DMS79 (cell line): ENCODE measurements at regions not wholly inside any gene's neighbourhood (a gene's known extent, or its start where the extent isn't known, plus 50 kb on each side); places are given as distances from the start of the nearest gene placed in this dataset.
A peak's percentile ranks its signal among the peaks of the same experiment; 100 is the strongest.

Experiments
- DNase-seq: peaks from one replicate; lab custom pipeline; 2025; lab: John Stamatoyannopoulos, UW

DNA sequence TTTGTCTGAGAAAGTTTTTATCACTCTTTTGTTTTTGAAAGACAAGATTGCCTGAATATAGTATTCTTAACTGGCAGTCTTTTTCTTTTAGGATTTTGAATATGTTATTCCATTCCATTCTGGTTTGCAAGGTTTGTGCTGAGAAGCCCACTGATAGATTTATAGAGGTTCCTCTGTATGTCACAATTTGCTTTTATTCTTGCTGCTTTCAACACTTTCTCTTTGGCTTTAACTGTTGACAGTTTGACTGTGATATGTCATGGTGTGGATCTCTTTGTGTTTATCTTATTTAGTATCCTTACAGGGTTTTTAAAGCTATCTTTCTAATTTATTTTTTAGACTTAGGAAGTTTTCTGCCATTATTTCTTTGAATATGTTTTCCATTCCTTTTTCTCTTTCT, 331.2 kb upstream of the ATP11B start:
- DNase-seq: no peak

DNA sequence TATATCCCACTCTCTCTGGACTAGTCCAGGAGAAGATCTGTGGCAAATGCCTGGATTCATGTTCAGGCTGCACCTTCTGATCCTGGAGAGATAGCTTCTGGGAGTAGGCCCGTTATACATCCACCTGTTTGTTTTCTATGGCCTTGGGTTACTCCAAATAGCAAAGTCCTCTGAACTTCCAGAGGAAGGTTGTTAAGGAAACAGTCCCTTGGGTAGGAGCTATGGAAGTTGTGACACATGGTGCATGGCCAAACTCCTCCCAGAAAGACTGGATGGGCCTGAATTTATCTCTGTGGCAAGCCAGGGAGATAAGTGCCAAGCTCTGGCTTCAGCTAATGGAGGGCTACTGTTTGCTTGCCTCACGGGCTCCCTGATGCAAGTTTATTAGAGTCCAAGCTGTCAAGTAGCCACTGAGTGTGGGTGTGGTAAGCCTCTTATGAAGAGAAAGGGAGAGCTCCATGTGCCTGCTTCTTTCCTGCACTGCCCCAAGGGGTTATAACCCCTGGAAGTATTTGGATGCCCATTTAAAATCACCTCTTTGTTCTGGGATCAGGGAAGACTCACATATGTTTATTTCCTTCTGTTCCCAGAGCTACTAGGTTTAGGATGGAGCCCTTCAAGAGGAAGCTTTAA, 328.7 kb upstream of the ATP11B start:
- DNase-seq: peak; percentile 14

DNA sequence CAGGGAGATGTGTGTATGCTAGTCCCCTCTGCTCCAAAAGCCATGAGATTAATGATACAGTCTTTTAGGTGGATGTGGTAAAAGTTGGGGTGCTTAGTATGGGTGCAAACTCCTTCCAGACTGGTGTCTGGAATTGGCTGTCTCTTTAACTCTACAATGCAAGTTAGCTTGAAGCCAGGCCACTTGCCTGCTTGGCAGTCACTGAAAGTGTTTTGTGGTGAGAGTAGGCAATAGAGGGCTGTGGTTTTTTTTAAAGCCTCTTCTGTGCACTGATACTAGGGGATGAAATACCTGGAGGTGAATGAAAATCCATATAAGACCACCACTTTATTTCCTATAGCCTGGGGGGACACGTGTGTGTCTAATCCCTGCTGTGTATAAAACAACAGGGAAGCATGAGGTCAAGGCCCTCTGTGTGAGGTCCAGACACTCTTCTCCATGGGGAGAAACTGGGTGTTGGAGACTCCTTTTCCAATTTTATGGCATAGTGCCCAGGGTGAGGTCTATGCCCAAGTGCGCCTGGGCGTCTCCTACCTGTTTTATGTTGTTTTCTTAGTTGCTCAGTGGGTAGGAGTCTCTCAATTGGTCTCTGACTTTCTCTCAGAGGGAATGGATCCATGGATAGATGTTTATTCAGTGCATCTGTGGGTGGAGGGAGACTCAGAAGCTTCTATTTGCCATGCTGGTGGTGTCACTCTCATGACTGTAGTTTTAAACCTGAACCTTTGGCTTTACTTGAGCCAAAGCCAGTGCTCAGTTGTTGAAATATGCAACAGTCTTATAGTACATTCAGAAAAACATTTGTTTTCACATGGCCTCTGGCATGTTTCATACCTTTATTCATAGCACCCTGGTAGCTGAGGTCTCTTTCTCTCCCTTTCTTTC, 327.8 kb upstream of the ATP11B start:
- DNase-seq: peak; percentile 79

DNA sequence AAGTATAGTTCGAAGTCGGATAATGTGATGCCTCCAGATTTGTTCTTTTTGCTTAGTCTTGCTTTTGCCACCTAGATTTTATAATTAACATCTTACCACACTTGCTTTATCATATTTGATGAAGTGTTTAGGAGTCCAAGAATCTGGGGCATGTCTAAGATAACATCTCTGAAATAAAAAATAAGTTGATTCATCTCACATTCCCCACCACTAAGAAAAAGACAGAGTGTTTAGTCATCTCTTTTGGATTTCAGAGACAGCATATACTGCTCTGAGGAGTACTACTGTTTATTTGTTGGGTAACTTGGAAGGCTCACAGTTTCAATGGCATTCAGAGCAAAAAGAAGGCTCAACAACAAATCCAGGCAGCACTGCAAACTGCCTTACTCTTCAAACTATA, 324.2 kb upstream of the ATP11B start:
- no peak for DNase-seq

DNA sequence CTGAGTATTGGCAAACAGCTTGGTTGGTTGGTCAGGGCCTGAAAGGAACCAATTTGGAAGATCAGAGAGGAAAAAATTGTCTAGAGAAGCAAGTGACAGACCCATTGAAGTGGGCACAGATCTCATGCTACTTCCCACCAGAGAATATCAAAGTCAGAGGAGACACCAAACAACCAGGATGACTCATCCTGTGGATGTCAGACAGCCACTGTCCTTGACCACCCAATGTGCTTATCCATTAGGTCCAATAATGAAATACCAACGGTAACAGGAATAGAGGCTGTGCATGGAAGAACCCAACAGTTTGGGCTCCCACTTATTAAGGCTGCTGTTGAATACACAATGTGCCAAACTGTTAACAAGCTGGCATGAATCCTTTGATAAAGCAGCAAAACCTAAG, 323.1 kb upstream of the ATP11B start:
- DNase-seq: no peak

DNA sequence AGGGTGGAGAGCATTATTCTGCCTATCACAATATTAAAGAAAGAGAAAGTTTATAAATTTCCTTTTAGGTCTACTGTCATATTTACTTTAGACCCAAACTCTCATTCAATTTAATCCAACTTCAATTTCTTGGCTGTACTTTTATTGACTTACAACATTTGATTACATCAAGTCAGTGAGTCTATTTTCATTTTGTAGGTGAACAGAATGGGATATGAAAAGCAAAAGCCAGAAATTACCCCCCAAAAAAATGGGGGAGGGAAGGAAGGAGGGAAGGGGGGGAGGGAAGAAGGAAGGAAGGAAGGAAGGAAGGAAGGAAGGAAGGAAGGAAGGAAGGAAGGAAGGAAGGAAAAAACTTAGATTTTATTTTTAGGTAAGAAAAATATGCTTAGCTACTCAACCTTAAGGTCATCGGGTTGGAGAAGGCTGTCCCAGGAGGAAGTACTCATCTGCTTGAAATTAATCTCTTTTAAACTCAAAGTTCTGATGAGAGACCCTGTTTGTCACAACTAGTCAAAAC, 320.1 kb upstream of the ATP11B start:
- DNase-seq: no peak

DNA sequence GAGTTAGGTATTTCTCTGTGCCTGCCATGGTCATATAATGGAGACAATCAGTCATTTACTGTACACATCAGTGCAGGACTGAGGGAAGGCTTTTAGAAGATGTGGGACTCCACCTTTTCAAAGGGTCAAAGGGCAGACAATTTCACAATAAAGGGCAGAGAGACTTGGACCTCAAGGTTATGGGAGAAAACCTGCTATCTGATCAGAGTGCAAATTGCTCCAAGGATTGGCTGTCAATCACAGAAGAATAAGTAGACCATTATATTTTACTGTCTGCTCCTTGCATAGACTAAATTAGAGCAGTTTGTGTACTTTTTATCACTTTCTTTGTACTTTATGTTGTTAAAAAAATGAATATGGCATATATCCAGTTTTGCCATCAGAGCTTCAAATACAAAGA, 314.9 kb upstream of the ATP11B start:
- DNase-seq: no peak

DNA sequence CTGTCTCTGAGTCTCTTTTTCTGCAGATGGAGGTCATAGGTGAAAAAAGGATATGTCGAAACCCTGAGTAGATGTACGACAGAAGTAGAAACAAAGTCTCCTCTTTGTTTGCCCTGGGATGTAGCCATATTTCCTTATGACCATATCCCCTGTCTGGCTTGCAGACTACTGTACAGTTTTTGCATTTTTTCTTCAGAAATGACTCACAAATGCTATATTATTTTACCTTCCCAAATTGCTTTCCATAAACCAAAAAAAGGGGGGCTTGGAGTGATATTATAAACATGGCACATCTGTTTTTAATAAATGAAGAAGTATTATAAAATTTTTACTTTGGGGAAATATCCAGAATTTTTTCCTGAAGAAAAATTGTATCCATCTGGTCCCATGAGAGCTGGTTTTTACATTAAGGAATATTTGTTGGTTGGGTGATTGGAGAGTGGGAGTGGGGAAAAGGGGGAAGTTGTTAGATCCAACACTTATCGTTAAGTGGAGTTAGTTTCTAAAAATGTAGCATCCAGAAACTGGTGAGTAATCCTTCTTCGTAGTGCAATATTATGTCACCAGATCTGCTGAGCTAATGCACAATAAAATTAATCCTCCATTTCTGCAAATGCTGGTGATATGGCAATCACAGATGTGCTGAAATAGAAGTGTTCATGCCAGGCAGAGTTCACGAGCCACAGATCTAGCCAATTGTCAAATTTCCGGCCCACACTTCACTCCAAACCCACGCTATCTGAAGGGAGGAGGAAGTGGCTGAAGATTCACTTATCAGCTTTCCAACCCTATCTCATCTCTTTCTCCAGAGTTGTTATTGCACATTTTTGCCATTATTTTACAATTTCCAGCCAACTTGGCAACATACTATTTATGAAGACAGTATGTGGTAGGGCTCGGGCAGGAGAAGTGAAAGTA, 313.6 kb upstream of the ATP11B start:
- DNase-seq: no peak

DNA sequence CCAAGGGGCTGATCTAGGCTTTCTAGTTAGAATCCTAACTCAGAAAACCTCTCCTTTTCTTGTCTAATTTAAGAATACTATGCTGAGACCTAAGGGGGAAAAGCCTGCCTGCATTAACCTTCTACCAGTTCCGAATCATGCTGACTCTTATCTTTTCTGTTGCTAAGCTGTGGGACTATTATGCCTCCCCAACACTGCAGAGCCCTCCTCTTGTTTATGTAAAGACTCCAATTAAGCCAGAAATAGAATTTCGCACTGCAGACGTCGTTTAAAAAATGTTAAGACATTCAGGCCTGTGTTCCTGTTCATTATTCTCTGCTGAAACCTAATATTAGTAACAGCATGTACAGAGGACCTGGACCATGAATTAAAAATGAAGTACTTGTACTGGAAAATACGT, 310.6 kb upstream of the ATP11B start:
- DNase-seq: no peak

DNA sequence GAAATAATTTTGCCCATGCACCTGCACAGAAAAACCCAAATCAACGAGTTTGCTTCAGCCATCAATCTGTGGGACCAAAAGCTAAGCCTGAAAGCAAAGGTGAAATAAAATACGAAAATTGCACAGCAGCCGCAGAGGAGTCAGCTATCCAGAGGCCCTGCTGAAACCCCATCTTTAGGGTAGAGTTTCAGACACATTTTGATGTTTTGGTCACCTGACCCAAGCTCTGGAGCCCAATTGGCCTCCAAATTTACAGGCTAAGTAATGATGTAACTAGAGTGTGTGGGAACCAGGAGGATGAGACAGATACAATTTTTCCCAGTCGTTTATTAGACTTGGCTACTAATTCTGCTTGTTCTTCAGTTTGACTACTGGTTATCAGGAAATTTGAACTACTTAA, 308.6 kb upstream of the ATP11B start:
- DNase-seq: no peak

DNA sequence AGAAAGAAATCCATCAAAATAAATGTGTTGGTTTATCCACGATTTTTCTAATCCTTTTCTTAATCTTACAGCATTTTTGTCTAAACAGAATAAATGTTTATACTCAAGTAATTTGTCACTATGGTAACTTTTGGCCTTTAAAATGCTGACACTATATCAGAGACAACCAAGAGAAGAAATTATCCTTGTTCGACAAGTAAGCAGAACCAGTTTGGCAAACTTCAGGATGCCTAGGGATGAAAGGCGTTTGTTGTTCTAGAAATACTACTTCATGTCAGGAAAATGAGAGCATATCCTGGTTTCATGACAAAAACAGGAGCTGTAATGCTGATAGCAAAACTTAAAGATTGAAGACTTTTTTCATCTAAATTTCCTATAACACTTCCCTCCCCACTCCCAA, 308.0 kb upstream of the ATP11B start:
- no peak for DNase-seq

DNA sequence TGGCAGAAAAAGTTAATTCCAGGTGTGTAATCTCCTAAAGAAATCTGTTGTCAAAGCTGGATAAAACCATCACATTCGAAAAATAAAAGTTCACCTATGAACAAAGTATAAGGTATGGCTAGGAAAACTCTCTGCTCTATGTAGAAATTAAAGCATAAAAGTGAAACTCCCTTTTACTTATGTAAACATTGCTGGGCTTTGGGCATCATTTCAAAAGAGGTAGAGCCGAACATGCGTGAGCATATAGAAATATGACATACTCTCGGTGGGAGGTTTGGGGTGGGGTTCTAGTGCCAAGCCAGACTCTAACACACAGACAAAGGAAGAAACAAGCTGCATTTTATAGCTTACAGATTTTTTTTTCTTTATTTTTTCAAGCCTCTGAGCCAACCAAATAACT, 306.8 kb upstream of the ATP11B start:
- DNase-seq: no peak

DNA sequence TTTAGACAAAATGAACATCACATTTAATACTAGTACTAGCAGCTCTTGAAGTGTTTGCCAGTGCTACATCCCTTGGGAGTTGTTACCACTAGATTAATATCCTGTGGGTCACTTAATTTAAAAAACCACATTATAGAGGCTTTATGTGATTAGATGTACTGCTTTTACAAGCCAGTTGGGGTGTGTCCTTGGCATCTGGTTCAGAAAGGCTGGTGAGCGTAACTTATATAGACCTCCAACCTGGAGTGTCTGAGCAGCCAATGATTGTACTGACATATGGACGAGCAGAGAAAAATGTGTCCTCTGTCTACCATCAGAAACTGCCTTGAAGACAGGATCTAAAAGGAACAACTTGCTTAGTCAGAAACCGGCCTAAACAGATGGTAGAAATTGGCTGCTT, 306.2 kb upstream of the ATP11B start:
- DNase-seq: no peak

DNA sequence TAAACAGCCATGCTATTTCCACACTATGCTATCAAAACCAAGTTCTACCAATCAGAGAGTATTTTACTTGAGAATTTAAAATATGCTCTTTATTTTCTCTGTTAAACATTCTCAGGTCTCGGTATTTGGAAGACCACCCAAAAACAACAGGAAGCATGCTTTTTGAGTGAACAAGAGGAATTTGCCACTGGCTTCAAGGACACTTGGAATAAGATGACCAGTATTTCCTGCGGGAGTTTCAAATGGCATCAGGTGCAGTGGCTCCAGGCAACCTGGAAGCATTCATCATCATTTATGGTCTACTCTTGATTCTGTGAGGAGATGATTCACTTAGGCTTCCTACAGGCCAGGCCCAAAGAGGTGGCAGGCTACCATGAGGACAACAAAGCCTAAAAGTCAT, 305.7 kb upstream of the ATP11B start:
- no peak for DNase-seq

DNA sequence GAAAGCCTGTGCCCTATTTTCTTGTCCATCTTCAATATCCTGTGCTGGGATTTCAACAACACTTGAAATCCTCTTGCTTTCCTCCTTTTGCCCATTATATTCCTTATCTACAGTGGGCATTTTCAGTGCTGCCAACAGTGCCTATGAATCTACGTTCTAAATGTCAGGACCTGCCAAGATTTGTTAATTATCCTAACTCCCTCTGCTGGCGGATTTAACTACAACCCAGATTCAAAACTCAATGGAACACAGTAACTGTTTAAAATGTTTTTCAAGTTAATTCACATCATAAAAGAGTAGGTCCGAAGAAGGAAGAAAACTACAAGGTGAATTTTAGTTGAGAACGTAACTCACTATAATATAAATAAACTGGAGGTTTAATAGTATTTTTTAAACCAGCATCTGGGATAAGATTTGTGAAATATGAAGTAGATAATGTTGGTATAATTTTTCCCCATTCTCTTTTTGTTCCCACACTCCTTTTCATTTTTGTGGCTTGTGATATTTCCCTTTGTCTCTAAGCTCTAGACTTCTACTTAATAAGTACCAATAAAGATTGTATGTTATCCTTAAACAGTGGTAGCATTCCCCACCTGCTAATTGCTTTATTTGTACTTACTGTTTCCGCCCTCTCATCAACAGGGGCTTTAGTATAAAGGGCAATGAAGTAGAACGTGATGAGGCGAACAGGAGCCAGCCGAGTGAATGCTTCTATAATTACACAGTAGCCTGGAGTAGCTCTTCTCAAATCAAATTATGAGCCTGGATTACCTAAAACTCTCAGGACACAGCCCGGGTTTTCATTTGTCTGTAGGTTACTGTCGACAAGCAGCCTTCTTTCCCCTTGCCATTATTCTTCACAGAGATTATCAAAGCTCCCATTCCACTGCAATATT, 302.5 kb upstream of the ATP11B start:
- peak; percentile 94 for DNase-seq

DNA sequence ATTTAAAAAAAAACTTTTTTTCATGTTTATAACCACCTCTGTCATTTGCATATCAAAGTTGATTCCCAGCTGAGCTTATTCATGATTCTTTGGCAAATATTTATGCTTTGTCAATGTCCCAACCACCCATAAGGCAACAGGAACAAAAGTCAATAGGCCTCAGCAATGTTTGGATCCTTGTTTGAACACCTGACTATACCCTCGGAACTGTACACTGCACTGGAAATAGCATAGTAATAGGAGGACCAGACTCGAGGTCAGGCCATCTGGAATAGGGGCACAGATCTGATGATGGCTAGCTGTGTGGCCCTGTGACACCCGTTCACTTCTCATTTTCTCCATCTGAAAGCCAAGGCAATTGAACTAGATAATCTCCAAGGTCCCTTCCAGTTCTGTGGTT, 301.7 kb upstream of the ATP11B start:
- no peak for DNase-seq

DNA sequence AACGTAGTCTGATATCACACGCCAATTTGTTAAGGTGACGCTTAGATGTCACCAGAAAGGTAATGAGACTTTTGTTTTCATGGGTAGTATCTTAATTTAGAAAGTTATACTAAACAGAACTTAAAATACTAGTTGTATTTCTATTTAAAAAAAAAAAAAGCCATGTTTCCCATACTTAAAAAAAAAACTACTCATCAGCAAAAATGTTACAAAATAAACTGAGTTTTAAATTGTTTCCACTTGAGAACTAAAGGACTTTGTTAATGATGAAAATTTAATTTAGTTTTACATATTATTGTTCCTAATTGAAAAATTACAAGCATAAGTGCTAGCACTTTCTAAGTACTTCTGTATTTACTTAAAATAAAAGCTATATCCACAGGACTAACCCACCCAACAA, 300.8 kb upstream of the ATP11B start:
- DNase-seq: no peak

DNA sequence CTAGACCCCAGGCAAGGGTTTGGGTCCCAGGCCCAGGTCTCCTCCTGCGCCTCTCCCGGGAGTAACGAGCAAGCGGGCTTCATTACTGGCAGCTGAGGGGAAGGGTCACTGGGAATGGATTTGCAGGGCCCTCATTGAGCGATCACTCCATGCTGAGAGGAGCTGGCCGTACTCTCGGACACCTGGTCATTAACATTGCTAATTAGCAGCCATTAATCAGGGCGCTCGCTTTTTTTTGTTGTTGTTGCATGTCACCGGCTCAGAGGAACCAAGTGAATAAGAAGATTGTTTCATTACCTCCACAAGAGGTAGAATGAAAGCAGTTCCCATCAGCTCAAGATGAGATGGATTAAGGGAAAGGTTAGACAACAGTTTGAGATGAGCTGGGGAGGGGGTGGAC, 293.0 kb upstream of the ATP11B start:
- no peak for DNase-seq

DNA sequence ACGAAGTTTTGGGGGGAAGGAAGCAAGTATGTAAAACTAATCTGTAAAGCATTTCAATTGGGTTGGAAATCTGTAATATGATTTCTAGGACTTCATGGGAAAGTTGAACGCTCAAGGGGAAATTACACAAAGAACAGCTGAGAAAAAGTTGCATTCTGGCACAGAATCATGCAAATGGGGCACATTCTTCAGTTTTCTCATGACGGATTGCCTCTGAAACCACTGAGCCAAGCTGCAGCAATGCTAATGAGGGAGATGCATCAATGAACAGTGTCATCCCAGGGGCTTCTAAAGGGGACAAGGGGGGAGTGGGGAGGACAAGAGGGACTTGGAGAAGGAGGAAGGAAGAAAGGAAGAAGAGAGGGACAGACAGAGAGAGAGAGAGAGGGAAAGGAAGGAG, 291.4 kb upstream of the ATP11B start:
- no peak for DNase-seq

DNA sequence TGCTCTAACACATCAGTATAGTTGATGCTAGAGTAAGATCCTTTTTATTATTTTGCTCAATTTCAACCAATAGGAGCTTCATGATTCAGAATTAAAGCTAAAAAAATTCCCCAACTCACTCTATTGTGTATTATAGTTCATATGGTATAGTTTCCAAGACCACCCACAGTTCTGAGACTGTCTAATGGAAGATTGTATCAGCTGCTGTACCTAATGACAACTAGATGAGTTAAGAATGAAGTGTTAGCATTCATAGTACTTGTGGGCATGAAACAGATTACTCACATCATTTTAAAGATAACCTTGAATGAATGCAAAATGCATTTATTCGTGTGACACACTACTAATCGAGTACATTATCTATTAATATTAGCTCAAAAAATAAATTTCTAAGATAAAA, 289.9 kb upstream of the ATP11B start:
- no peak for DNase-seq

DNA sequence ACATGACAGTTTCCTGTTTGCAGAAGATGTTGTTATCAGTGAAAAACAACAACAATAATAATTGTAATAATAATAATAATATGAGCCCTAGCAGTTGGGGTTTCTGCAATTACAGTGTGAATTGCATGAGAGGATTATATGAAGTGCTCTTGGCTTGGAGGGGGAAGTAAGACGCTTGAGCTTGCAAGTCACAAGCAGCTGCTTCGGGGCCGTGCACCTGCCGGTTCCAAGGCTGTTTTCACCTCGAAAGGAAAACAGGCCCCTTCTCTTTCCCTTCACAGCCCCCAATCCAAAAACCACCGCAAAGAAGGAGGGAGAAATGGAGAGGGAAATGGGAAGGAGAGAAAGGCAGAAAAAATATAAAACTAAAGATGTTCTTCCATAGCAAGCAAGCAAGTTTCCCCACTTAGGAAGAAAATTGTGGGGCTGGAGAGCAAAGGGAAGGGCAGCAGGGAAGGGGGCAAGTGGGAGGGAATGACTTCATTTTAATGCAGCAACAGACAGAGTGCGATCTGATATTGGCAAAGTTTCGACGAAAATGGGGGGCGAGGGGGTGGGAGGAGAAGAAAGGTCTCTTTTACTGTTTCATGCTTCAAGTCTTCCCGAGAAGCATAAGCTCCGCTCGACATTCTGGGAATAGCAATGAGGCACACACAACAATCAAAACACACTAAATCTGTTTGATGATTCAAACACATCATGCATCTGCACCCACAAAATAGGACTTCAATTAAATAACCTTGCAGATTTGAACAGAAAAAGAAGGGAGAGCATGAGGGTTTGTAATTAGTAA, 284.2 kb upstream of the ATP11B start:
- DNase-seq: peak; percentile 99
